BJ (cell line): ENCODE measurements at regions not wholly inside any gene's neighbourhood (a gene's known extent, or its start where the extent isn't known, plus 50 kb on each side); places are given as distances from the start of the nearest gene placed in this dataset.
"Not testable (repeated sequence)": the region's sequence is repeated elsewhere in the genome, so short reads cannot be mapped to it uniquely, and the experiment has no call there.

Experiments
- CTCF ChIA-PET: fragments of 350-600 bp; formaldehyde crosslinking; extraction: SDS; loops from one replicate; lab custom pipeline; 2021; ENCODE audit warnings: antibody characterized with exemption, inconsistent platforms; lab: Yijun Ruan, JAX
- POLR2A ChIA-PET: fragments of 300-600 bp; sonication (Branson Sonifier 250); formaldehyde crosslinking; extraction: SDS; loops from one replicate; lab custom pipeline; 2021; ENCODE audit warnings: antibody characterized with exemption; lab: Charles Lee
- DNase-seq: peaks from one replicate; pipeline ENCODE4 v3.0.0-alpha.2; 2011; ENCODE audit warnings: low read depth
- H3K27me3 ChIP-seq: 2 replicates; pipeline ENCODE4 v1.6.0; 2011; ENCODE audit warnings: low read length; ENCODE audit not compliant: control insufficient read depth, insufficient read depth
- H3K36me3 ChIP-seq: 2 replicates; pipeline ENCODE4 v1.5.1; 2011; ENCODE audit warnings: low read length; ENCODE audit not compliant: control insufficient read depth, insufficient read depth
- H3K4me3 ChIP-seq: 2 replicates; pipeline ENCODE4 v1.5.1; 2011; ENCODE audit warnings: low read depth, mild to moderate bottlenecking, control low read depth, low read length
- TF ChIP-seq, protein P1 (sequence below): IDR thresholded peaks from 2 replicates; pipeline ENCODE4 v1.5.1; 2011; ENCODE audit warnings: low read depth, mild to moderate bottlenecking, control low read depth, inconsistent platforms, low read length, moderate library complexity; ENCODE audit not compliant: insufficient read depth

DNA sequence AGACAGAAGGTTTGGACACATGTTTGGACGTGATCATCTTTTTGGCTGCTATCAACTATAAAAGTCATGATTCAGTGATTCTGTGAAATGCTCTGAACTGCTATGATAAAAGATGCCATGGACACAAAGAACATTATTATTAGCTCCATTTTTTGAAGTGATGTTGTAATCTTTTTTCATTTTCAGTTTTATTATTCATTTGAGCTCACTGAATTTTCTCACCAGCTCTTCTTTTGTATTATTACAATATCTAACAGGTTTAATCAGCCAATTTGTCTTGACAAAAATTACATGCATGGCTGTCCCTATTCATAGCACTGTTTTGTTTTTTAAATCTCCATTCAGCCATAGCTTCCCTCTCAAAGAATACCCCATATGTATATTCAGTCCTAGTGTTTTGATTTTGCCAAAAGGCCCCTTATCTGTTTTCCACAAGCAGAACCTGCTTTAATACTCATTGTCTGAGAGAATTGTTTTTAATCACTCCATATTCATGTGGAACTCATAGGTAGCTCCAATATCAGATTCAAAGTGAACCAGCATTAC lies 314.0 kb upstream of the FAM98A start:
- Histone ChIP-seq H3K36me3 (no peaks in the 10 kb centered on the region), H3K4me3 (no peak overlapping the region), H3K27me3 (no peaks in the 10 kb centered on the region)
- ChIA-PET CTCF (no interaction called here), POLR2A (no interaction called here)
- DNase-seq, result no peak
- TF ChIP-seq, protein P1, sequence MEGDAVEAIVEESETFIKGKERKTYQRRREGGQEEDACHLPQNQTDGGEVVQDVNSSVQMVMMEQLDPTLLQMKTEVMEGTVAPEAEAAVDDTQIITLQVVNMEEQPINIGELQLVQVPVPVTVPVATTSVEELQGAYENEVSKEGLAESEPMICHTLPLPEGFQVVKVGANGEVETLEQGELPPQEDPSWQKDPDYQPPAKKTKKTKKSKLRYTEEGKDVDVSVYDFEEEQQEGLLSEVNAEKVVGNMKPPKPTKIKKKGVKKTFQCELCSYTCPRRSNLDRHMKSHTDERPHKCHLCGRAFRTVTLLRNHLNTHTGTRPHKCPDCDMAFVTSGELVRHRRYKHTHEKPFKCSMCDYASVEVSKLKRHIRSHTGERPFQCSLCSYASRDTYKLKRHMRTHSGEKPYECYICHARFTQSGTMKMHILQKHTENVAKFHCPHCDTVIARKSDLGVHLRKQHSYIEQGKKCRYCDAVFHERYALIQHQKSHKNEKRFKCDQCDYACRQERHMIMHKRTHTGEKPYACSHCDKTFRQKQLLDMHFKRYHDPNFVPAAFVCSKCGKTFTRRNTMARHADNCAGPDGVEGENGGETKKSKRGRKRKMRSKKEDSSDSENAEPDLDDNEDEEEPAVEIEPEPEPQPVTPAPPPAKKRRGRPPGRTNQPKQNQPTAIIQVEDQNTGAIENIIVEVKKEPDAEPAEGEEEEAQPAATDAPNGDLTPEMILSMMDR, result no peak

DNA sequence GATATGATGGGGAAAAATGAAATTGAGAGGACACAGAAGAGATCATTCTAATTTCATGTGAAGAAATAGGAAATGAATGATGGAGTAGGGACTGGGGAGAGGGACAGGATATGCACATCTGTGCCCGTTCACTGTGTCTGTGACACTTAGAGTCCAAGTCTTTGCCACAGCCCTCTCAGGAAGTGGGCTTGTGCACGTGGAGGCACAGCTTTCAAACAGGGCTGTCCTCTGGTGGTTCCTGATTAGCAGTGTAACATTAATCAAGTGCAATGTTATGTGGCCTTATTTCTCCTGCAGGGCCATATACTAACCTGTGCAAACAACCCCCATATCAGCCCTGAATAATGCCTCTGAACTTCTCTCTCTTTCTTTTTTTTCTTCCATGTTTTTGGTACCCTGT lies 312.2 kb upstream of the FAM98A start:
- no peak for DNase-seq
- Histone ChIP-seq H3K36me3 (no peaks in the 10 kb centered on the region), H3K27me3 (no peaks in the 10 kb centered on the region), H3K4me3 (no peak overlapping the region)
- POLR2A ChIA-PET, result no interaction called here
- TF ChIP-seq, protein P1, result no peak
- CTCF ChIA-PET, result no interaction called here

DNA sequence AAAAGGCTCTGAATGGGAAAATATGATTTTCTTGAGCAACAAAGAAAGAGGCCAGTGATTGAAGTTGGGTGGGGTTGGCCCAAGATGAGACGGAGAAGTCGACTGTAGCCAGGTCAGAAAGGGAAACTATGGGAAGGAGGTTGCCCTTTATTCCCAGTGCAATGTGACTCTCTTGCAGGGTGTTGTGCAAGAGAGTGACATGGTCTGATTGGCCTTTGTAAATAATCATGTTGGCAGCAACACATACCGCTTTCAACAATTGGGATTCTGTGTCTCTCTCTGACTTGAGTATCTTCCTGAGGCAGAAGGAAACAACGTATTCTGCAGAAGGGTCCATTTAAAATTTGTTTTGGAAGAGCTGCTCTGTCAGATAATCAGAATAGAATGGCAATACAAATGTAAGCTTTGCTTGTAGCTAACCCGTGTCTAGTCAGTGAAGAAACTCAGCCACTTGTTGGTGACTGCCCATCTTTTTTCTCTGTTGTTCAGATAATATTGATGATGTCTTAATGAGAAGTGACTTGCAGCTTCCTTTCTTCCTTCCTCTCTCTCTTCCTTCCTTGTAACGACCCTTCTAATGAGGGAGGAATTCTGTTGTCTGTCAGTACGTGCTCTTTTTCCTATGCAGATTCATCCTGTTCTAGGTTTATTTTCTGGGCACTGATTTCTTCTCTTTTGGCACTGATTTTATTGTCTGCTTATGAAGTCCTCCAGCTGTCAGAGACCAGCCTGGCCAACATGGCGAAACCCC lies 311.0 kb upstream of the FAM98A start:
- Histone ChIP-seq H3K36me3 (no peaks in the 10 kb centered on the region), H3K4me3 (no peak overlapping the region), H3K27me3 (no peaks in the 10 kb centered on the region)
- no peak for DNase-seq
- ChIA-PET CTCF (no interaction called here), POLR2A (no interaction called here)
- TF ChIP-seq, protein P1, result no peak

DNA sequence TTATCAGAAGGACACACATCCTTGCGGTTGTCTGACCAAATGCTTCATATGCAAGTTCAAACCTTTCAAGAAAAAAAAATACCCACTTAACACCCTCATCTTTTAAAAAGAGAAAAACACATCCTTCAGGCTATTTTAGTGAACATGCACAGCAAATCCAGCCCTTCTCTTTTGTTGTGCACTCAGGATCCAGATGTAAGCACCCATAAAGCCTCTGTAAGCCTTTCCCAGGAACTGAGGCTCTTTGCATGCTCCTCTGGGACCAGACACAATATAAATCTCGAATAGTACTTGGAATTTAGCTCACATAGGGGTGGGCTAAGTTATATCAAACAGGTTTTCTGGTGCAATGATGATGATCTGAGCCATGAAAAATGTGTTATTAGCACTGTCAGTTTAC lies 308.8 kb upstream of the FAM98A start:
- TF ChIP-seq, protein P1, result no peak
- H3K36me3 ChIP-seq, result no peaks in the 10 kb centered on the region
- no peak for DNase-seq
- no peak overlapping the region for H3K4me3 ChIP-seq
- no peaks in the 10 kb centered on the region for H3K27me3 ChIP-seq
- ChIA-PET POLR2A (no interaction called here), CTCF (no interaction called here)

DNA sequence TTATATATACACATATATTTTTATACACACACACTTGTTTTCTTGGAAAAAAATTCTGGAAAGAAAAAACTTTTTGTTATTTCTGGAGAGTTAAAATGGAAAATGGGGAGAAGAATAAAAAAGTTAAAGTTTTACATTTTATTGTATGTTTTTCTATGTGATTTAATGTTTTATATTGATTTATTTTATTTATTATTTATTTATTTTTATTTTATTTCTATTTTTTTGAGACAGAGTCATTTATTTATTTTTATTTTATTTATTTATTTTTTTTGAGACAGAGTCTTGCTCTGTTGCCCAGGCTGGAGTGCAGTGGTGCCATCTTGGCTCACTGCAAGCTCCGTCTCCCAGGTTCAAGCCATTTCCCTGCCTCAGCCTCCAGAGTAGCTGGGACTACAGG lies 307.0 kb upstream of the FAM98A start:
- H3K4me3 ChIP-seq, POLR2A ChIA-PET, DNase-seq, H3K36me3 ChIP-seq, CTCF ChIA-PET, H3K27me3 ChIP-seq: not testable (repeated sequence)

DNA sequence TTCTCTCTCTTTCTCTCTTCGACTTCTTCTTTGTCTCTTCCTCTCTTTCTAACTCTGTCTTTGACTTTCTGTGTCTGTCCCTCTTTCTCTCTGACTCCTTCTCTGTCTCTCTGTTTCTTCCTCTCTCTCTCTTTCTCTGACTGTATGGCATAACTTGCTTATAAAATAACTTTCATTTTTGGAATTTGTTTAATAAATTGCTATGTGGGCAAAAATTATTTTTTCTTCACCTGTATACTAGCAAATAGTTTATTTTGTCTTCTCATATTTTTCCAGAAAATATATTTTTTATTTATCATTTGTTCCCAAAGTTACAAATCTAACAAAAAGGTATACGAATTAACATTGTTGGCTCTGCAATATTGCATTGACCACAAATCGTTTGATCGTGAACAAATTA lies 305.7 kb upstream of the FAM98A start:
- POLR2A ChIA-PET, result no interaction called here
- Histone ChIP-seq H3K27me3 (no peaks in the 10 kb centered on the region), H3K4me3 (no peak overlapping the region), H3K36me3 (no peaks in the 10 kb centered on the region)
- DNase-seq, result no peak
- CTCF ChIA-PET, result no interaction called here
- TF ChIP-seq, protein P1, result no peak
